Globus pallidus (tissue), 1 donor: ENCODE measurements at regions not wholly inside any gene's neighbourhood (a gene's known extent, or its start where the extent isn't known, plus 50 kb on each side); places are given as distances from the start of the nearest gene placed in this dataset.

Experiments used
- DNase-seq: peaks from one replicate; pipeline ENCODE4 v3.0.0-alpha.2; 2015; ENCODE audit warnings: low spot score

GRCh38 chr11:11140510-11140909 lies 212.5 kb downstream of the CSNK2A3 start:
- DNase-seq = no peak

GRCh38 chr11:11137339-11137738 lies 215.7 kb downstream of the CSNK2A3 start:
- no peak for DNase-seq

- DNase-seq = no peak
Measured at GRCh38 chr11:11135820-11136476, 217.1 kb downstream of the CSNK2A3 start.

- no peak for DNase-seq
Measured at GRCh38 chr11:11129118-11129517, 223.9 kb downstream of the CSNK2A3 start.

DNA sequence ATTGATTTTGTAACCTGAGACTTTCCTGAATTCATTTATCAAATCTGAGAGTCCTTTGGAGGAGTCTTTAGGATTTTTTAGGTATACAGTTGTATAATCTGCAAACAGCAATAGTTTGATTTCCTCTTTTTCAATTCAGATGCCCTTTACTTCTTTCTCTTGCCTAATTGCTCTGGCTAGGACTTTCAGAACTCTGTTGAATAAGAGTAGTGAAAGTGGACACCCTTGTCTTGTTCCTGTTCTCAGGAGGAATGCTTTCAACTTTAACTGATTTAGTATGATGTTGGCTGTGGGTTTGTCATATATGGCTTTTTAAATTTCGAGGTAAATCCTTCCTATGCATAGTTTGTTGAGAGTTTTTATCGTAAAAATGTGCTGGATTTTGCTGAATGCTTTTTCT lies 227.4 kb downstream of the CSNK2A3 start:
- DNase-seq = no peak

DNA sequence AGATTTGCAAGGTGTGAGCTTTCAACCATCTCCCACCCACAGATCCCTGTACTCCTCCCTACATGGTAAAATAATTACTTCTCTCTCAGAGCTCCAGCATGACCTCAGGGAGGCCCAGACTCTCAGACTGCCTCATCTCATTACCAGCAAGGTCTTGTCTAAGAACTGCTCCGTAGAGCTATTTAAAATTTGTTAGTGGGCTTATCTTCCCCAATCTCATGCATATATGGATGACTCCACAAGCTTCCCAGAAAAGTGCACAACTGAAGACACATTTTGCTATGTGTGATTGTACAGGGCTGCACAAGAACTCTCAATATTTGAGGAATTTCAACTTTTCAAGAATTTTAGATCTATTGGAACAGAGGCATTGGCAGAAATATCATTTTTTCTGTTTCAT lies 230.3 kb downstream of the CSNK2A3 start:
- DNase-seq = no peak

GRCh38 chr11:11119917-11120316 lies 233.1 kb downstream of the CSNK2A3 start:
- DNase-seq = no peak

DNA sequence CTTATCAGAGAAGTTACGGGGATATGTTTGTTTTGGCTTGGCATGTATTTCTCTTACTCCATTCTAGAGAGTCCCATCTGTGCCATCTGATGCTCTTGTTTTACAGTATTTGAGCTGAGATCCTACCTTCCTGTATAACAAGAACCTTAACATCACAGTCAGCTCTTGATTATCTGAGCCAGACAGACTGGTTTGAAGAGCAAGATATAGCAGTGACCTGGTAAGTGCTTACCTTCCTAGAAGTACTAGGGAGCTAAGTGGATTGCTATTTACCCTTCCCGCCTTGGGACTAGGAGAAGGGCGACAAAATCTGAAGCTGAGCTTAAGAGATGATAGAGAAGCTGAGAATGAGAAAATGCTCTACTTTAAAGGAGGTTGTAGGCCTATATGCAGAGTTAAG lies 235.3 kb downstream of the CSNK2A3 start:
- DNase-seq = no peak

GRCh38 chr11:11115475-11115874 lies 237.6 kb downstream of the CSNK2A3 start:
- DNase-seq = no peak

DNA sequence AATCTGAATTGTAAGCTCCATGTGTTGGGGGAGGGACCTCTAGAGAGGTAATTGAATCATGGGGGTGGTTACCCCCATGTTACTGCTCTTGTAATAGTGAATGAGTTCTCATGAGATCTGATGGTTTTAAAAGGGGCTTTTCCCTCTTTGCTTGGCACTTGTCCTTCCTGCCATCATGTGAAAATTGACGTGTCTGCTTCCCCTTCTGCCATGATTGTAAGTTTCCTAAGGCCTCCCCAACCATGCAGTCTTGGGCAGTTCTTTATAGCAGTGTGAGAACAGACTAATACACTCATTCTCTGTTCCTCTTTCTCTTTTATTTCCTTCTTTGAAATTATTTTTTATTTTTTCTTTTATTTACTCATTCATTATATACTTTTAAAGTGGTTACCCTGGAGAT lies 239.4 kb downstream of the CSNK2A3 start:
- no peak for DNase-seq

GRCh38 chr11:11108026-11108425 lies 245.0 kb downstream of the CSNK2A3 start:
- DNase-seq = no peak

GRCh38 chr11:11107076-11107723 lies 245.8 kb downstream of the CSNK2A3 start:
- DNase-seq = no peak

GRCh38 chr11:11105361-11105760 lies 247.5 kb upstream of the ZBED5 start:
- DNase-seq = no peak

- no peak for DNase-seq
Measured at GRCh38 chr11:11095831-11096723, 238.2 kb upstream of the ZBED5 start.

DNA sequence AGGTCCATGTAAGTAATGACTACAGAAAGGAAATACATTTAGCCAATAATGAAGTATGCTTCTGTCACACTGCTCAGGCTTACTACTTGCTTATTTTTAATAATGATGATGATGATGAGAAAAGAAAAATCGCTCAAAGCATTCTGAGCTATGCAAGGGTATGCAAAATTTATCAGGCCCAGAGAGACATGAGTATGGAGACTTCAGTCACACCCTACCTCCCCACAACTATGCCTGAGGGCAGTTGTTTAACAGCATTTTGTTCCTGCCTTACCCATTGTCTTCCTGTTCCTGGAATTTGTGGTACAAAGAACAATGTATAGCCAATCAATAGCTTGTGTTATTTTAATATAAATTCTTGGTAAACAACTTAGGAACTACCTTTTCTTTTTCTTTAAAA lies 232.6 kb upstream of the ZBED5 start:
- DNase-seq = no peak

GRCh38 chr11:11089805-11090204 lies 232.0 kb upstream of the ZBED5 start:
- no peak for DNase-seq

GRCh38 chr11:11086979-11087378 lies 229.1 kb upstream of the ZBED5 start:
- DNase-seq = no peak

DNA sequence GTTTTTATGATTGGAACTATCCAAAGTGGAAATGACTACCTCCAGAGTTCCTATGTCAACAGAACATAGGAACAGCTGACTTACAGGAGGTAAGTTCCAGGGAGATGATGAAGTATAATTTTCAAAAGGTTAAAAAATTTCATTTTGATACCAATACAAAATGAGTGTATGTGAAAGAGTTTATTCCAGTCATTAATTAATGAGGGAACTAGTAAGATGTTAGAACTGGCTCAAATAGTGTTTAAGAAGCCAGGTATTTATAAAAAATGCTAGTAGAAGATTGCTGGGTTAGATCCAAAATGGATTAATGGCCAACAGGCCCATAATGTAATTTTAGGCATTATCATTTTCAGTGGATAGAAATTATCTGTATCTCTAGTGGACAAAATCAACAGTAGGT lies 227.7 kb upstream of the ZBED5 start:
- DNase-seq = no peak

- DNase-seq = no peak
Measured at GRCh38 chr11:11084337-11084736, 226.5 kb upstream of the ZBED5 start.

GRCh38 chr11:11083441-11083840 lies 225.6 kb upstream of the ZBED5 start:
- no peak for DNase-seq

DNA sequence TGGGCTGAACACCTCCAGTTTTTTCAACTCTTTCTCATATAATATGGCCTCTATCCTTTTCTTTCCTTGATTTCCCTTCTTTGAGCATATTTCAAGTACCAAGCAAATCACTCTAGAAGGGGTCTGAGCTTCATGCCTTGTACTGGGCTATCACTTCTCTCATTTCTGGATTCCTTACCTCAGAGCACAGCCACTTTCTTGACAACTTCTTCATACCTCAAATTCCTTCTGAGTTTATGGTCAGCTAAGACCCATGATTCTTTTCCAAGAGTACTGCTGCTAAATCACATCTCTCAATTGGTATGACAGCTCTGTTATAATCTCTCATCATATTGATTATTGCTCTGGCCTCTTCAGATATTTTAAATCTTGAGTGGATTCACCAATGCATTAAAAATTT lies 224.8 kb upstream of the ZBED5 start:
- no peak for DNase-seq

- DNase-seq = no peak
Measured at GRCh38 chr11:11081776-11082175, 223.9 kb upstream of the ZBED5 start.

DNA sequence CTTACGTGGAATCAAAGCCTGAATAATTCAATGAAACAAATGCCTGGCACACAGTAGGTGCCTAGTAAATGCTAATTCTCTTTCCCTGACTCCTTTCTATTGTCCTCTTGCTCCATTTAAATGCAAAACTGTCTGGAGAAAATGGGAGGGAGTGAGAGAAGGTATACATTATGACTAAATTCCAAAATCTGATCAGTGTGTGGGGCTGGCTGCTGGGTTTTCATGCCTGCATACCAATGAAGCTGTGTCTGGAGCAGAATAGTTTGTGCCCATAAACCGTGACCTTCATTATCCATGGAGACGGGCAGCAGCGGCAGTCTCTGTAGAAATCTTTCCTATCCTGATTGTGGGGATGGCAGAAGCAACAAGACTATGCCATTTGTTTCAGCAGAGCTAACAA lies 223.4 kb upstream of the ZBED5 start:
- DNase-seq = no peak
